GM19351 (cell line): ENCODE measurements at regions not wholly inside any gene's neighbourhood (a gene's known extent, or its start where the extent isn't known, plus 50 kb on each side); places are given as distances from the start of the nearest gene placed in this dataset.
"Not testable (repeated sequence)": the region's sequence is repeated elsewhere in the genome, so short reads cannot be mapped to it uniquely, and the experiment has no call there.

Experiments used
- ATAC-seq: cut with Tn5 transposase; IDR thresholded peaks from one replicate; pipeline ENCODE4 v1.9.1; 2021; ENCODE audit warnings: mild to moderate bottlenecking, moderate library complexity; ENCODE audit not compliant: unreplicated experiment

- ATAC-seq, result no peak
These were observed 728.5 kb upstream of the B3GALT2 start for GRCh38 chr1:193914871-193915270.

- ATAC-seq, result no peak
These were observed 723.1 kb upstream of the B3GALT2 start for GRCh38 chr1:193909406-193910082.

GRCh38 chr1:193905288-193906085 lies 719.1 kb upstream of the B3GALT2 start:
- no peak for ATAC-seq

- ATAC-seq, result no peak
These were observed 705.4 kb upstream of the B3GALT2 start for GRCh38 chr1:193891788-193892187.

- ATAC-seq, result no peak
These were observed 704.5 kb upstream of the B3GALT2 start for GRCh38 chr1:193890935-193891334.

GRCh38 chr1:193884848-193885558 lies 698.6 kb upstream of the B3GALT2 start:
- no peak for ATAC-seq

- not testable (repeated sequence) for ATAC-seq
These were observed 691.5 kb upstream of the B3GALT2 start for GRCh38 chr1:193877920-193878319.

- ATAC-seq, result no peak
These were observed 682.0 kb upstream of the B3GALT2 start for GRCh38 chr1:193868425-193868824.

- no peak for ATAC-seq
These were observed 669.8 kb upstream of the B3GALT2 start for GRCh38 chr1:193856261-193856660.

- no peak for ATAC-seq
These were observed 664.3 kb upstream of the B3GALT2 start for GRCh38 chr1:193850745-193851144.

- ATAC-seq, result no peak
These were observed 660.6 kb upstream of the B3GALT2 start for GRCh38 chr1:193846876-193847604.

- no peak for ATAC-seq
These were observed 660.0 kb upstream of the B3GALT2 start for GRCh38 chr1:193846411-193846810.

GRCh38 chr1:193841857-193842256 lies 655.4 kb upstream of the B3GALT2 start:
- no peak for ATAC-seq

- ATAC-seq, result no peak
These were observed 645.1 kb upstream of the B3GALT2 start for GRCh38 chr1:193831465-193831864.

- ATAC-seq, result no peak
These were observed 641.1 kb upstream of the B3GALT2 start for GRCh38 chr1:193827516-193827915.

GRCh38 chr1:193819376-193819775 lies 633.0 kb upstream of the B3GALT2 start:
- ATAC-seq, result no peak

- no peak for ATAC-seq
These were observed 620.8 kb upstream of the B3GALT2 start for GRCh38 chr1:193807208-193807607.

GRCh38 chr1:193806079-193807048 lies 620.0 kb upstream of the B3GALT2 start:
- no peak for ATAC-seq

GRCh38 chr1:193799948-193800690 lies 613.7 kb upstream of the B3GALT2 start:
- no peak for ATAC-seq
